Activated CD4-positive, alpha-beta memory T cell treated with anti-CD3 and anti-CD28 coated beads for 36 hours (primary cell): ENCODE measurements at regions not wholly inside any gene's neighbourhood (a gene's known extent, or its start where the extent isn't known, plus 50 kb on each side); places are given as distances from the start of the nearest gene placed in this dataset.
"Not testable (repeated sequence)": the region's sequence is repeated elsewhere in the genome, so short reads cannot be mapped to it uniquely, and the experiment has no call there.

Experiments used
- CTCF ChIA-PET: fragments of 350-600 bp; sonication (Branson Sonifier 250); formaldehyde crosslinking; loops from one replicate; lab custom pipeline; 2021; ENCODE audit warnings: antibody characterized with exemption, inconsistent platforms; lab: Charles Lee
- POLR2A ChIA-PET: fragments of 350-600 bp; sonication (Branson Sonifier 250); formaldehyde crosslinking; loops from one replicate; lab custom pipeline; 2021; ENCODE audit warnings: antibody characterized with exemption; lab: Charles Lee
- DNase-seq: peaks from one replicate; pipeline ENCODE4 v3.0.0-alpha.2; 2020
- H3K27ac Mint-ChIP-seq: one replicate; pipeline ENCODE4 v1.8.0; 2021; ENCODE audit warnings: mixed read lengths
- H3K27me3 Mint-ChIP-seq: one replicate; pipeline ENCODE4 v1.8.0; 2021; ENCODE audit warnings: mixed read lengths
- H3K36me3 Mint-ChIP-seq: one replicate; pipeline ENCODE4 v1.8.0; 2021; ENCODE audit warnings: mixed read lengths
- H3K4me1 Mint-ChIP-seq: one replicate; pipeline ENCODE4 v1.8.0; 2021; ENCODE audit warnings: low read depth, mixed read lengths
- H3K4me3 Mint-ChIP-seq: one replicate; pipeline ENCODE4 v1.8.0; 2021; ENCODE audit warnings: mild to moderate bottlenecking, mixed read lengths
- H3K9me3 Mint-ChIP-seq: one replicate; pipeline ENCODE4 v1.8.0; 2021; ENCODE audit warnings: mixed read lengths
- intact Hi-C: fragments of 100-400 bp; cut with micrococcal nuclease; formaldehyde crosslinking; loops from one replicate; pipeline ENCODE4 v1.15.1; 2023

DNA sequence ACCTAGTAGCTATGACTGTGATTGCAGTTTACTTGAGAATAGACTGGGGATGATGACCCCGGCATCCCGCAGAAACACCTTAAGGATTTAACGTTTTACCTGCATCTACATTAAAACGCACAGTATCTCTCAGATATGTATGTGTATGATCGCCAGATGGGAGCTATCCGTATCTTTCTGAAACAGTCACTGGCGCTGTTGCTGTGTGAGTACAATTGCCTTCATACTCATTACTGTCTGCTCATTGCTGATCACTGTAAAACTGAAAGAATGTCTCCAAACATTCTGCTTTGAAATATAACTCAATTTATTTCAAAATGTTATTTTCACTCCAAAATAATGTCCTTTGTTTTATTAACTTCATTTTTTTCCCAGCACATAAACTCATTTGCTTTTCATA, 388.9 kb upstream of the AKR1E2 start:
- peaks cover 4% of the 10 kb centered on the region for H3K9me3 Mint-ChIP-seq
- no peak overlapping the region for H3K4me3 Mint-ChIP-seq
- peaks cover 1% of the 10 kb centered on the region for H3K36me3 Mint-ChIP-seq
- CTCF ChIA-PET, result no interaction called here
- H3K27me3 Mint-ChIP-seq, result no peaks in the 10 kb centered on the region
- DNase-seq, result no peak
- intact Hi-C loops, result no loop called here
- POLR2A ChIA-PET, result no interaction called here
- no peak overlapping the region for H3K27ac Mint-ChIP-seq
- no peaks in the 10 kb centered on the region for H3K4me1 Mint-ChIP-seq

DNA sequence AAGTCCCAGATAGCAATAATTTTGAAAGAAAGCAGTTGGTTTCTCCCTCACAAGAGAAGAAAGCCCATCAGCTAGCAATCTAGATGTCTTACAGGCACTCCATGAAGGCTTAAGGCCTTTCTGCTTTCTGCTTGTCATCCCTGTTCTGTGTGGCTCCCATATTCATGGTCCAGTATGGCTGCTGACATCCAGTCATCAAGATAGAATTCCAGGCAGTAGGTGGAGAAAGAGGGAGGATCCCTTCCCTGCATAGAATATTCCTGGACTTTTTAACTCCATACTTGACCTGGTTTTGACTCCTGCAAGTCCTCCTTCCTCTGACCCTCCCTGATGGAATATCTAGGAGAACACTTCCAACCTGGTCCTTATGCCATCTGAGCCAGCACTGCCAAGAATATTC, 389.9 kb upstream of the AKR1E2 start:
- no peak overlapping the region for H3K27ac Mint-ChIP-seq
- POLR2A ChIA-PET, result no interaction called here

DNA sequence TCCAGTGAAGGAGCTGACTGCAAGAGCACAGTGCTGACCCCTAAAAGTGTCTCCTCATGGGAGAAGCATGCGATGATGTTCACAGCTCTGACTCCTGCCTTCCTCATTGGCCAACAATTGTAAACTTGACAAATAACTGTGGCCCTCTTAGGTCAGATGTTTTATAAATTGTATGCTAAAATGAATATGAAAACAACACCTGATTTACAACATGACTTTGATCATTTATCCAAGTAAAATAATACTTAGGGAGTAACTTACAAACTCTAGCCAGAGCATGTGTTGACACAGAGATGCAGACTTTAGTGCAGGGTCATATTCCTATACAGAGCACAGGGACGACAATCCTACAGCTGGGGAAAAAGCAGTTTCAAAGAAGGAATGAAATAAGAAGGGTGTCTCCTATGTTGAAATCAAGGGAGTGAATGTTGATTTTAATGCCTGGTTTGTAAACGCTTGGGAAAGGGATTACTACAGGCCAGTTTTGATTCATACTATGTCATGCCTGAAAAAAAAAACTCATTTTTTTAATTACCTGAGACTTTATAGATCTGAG, 391.4 kb upstream of the AKR1E2 start:
- Mint-ChIP-seq H3K9me3 (no peaks in the 10 kb centered on the region), H3K27me3 (no peaks in the 10 kb centered on the region), H3K4me3 (no peak overlapping the region), H3K4me1 (no peaks in the 10 kb centered on the region), H3K27ac (no peak overlapping the region), H3K36me3 (no peaks in the 10 kb centered on the region)
- CTCF ChIA-PET, result no interaction called here
- intact Hi-C loops, result no loop called here
- DNase-seq, result no peak
- POLR2A ChIA-PET, result no interaction called here

More for the DNA sequence above, 389.9 kb upstream of the AKR1E2 start:
- Mint-ChIP-seq H3K36me3 (no peaks in the 10 kb centered on the region), H3K4me3 (no peak overlapping the region), H3K27me3 (no peaks in the 10 kb centered on the region), H3K4me1 (no peaks in the 10 kb centered on the region), H3K9me3 (no peaks in the 10 kb centered on the region)
- DNase-seq, result no peak
- intact Hi-C loops, result no loop called here
- CTCF ChIA-PET, result no interaction called here

DNA sequence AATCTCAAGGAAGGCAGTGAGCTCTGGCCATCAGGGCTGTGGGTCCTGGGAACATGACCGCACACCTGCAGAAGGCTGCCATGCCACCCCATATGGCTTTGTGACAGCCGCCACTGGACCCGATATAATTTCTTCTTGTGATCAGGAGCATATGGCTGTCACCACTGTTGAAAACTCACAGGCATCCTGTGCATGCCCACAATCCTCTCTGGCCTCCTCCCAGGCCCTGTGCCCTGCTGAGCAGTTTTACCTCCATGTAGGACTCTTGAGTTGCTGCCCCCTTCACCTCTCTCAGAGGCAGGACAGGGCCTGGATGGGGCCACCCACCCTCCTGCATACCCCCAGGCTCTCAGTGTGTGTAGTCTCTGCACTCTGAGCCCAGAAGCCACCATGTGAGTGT, 391.9 kb upstream of the AKR1E2 start:
- no peak overlapping the region for H3K27ac Mint-ChIP-seq
- H3K36me3 Mint-ChIP-seq, result no peaks in the 10 kb centered on the region
- ChIA-PET CTCF (no interaction called here), POLR2A (no interaction called here)
- H3K4me1 Mint-ChIP-seq, result no peaks in the 10 kb centered on the region
- intact Hi-C loops, result no loop called here
- DNase-seq, result no peak
- no peaks in the 10 kb centered on the region for H3K27me3 Mint-ChIP-seq
- no peak overlapping the region for H3K4me3 Mint-ChIP-seq
- no peaks in the 10 kb centered on the region for H3K9me3 Mint-ChIP-seq

DNA sequence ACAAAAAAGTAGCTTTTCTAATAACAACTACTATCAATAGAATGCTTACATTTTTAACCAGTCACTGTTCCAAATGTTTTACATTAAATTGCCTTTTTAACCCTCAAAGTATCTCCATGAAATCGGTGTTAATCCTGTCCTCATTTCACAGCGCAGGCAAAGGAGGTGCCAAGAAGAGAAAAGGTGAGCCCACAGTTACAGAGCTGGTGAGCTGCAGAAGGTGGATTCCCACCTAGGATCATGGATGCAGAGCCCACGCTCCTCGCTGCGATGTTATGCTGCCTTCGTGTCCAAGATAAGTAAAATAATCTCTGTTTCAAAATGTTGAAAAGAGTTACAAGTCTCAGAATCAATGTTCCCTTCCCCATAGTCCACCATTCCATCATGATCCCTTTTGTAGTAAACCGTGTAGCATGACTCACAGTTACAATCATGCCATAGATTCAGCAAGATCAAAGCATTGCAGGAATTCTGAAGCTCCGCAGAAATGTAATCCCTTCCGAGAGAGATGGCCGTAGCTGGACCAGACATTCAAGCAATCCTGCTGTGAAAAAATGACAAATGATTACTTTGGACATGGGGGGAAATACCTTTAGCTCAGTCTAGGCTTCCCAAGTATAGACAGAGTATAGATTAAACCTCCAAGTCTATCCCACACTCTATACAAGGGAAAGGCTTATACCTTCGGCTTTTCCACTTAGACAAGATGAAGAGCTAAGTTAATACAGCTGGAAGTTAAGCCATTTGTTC, 394.7 kb upstream of the AKR1E2 start:
- Mint-ChIP-seq H3K9me3 (no peaks in the 10 kb centered on the region), H3K27ac (no peak overlapping the region), H3K27me3 (no peaks in the 10 kb centered on the region), H3K4me3 (no peak overlapping the region), H3K36me3 (no peaks in the 10 kb centered on the region), H3K4me1 (no peaks in the 10 kb centered on the region)
- intact Hi-C loops, result no loop called here
- DNase-seq, result no peak
- ChIA-PET CTCF (no interaction called here), POLR2A (no interaction called here)

DNA sequence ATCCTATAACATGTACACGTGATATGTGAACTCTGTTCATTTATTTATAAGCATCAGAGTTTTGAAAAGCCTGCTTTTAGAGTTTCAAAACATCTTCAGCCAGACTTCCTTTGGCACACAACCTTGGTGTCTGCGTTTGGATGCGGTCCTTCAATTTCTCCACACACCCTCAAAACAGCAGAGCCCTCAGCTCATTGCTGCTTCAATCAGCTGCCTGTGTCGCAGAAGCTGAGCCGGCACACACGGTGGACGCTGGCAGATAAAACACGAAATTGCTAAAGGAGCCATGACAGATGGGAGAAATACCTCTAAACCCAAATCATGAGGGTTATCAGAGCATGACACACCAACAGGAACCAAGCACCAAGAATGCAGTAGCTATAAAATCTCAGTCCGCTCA, 396.4 kb upstream of the AKR1E2 start:
- ChIA-PET POLR2A (no interaction called here), CTCF (no interaction called here)
- intact Hi-C loops, result no loop called here
- no peak overlapping the region for H3K27ac Mint-ChIP-seq
- H3K9me3 Mint-ChIP-seq, result peaks cover 4% of the 10 kb centered on the region
- H3K36me3 Mint-ChIP-seq, result no peaks in the 10 kb centered on the region
- H3K27me3 Mint-ChIP-seq, result no peaks in the 10 kb centered on the region
- H3K4me1 Mint-ChIP-seq, result no peaks in the 10 kb centered on the region
- H3K4me3 Mint-ChIP-seq, result no peak overlapping the region
- DNase-seq, result no peak

DNA sequence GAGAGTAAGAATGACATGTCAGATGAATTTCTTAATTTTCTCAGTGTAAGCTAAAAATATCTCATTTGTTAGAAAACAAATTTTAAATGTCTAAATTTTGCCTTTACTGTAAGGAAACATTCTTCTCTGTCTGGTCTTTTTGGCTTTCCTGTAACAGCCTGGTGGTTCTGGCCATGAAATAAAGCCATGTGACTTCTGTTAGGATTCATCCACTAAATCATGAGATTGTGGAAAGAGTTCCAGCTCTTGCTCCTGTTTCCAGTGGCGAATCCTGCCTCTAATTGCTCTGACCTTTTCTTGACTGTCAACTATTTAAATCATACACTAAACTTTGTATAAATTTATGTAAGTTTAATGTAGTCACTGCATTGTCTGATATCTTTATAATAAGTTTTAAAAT, 398.5 kb upstream of the AKR1E2 start:
- Mint-ChIP-seq H3K9me3 (peaks cover 4% of the 10 kb centered on the region), H3K4me1 (no peaks in the 10 kb centered on the region), H3K36me3 (no peaks in the 10 kb centered on the region), H3K4me3 (no peak overlapping the region), H3K27ac (no peak overlapping the region), H3K27me3 (no peaks in the 10 kb centered on the region)
- intact Hi-C loops, result no loop called here
- ChIA-PET CTCF (no interaction called here), POLR2A (no interaction called here)
- no peak for DNase-seq

DNA sequence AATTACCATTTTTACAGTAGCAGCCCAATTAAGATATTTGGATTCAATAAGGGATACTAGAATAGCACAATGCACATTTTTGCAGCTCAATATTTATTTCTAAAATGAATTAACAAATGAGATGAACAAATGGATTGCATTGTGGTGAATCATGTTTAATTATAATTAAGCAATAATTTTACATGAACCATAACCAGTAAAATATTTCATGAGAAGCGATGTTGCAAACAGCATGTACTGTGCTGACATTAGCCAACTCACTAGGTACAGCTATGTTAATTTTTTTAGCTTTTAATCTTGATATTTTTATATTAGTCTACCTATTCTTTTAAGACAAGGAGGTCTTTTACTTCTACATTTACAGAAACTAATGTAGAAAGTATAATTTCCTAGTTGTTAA, 399.1 kb upstream of the AKR1E2 start:
- POLR2A ChIA-PET, result no interaction called here
- no peaks in the 10 kb centered on the region for H3K36me3 Mint-ChIP-seq
- H3K27ac Mint-ChIP-seq, result no peak overlapping the region
- peaks cover 4% of the 10 kb centered on the region for H3K9me3 Mint-ChIP-seq
- no peak overlapping the region for H3K4me3 Mint-ChIP-seq
- no peak for DNase-seq
- CTCF ChIA-PET, result no interaction called here
- intact Hi-C loops, result no loop called here
- H3K4me1 Mint-ChIP-seq, result no peaks in the 10 kb centered on the region
- H3K27me3 Mint-ChIP-seq, result no peaks in the 10 kb centered on the region

DNA sequence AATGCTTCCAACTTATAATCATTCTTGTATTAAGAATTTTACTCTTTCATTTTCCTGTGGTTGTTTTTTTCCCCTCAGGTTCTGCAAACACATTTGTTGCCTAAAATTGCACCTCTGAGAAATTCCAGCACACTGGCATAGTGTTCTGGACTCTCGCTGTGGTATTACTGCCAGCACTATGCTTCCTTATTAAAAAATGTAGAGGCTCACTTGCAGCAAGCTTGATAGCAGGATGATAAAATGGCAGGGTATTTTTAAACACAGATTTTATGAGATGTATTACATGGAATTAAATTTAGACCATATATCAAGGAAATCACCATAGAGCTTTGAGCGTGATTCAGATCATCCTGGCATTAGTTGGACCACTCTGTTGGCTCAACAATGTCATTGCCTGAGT, 416.7 kb upstream of the AKR1E2 start:
- Mint-ChIP-seq H3K27ac (no peak overlapping the region), H3K4me3 (no peak overlapping the region), H3K27me3 (no peaks in the 10 kb centered on the region), H3K9me3 (no peaks in the 10 kb centered on the region), H3K36me3 (no peaks in the 10 kb centered on the region), H3K4me1 (peaks cover 19% of the 10 kb centered on the region)
- POLR2A ChIA-PET, result no interaction called here
- intact Hi-C loops, result no loop called here
- DNase-seq, result no peak
- CTCF ChIA-PET, result no interaction called here

DNA sequence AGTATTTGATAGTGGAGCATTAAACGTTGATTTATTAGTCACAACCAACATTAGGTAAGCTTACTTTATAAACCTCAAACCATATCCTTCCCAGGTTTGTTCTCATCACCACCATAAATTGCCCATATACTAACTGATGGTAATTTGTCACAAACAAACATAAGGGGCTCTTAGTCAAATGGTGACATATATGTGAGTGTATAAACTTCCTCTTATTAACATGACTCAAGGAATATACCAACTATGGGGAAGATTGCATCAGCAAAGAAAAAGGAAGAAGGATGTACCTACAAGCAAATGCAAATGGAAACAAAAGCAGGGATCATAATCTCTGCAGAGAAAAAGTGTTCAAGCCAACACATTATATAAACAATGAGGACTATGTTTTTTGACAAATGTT, 418.2 kb upstream of the AKR1E2 start:
- peaks cover 19% of the 10 kb centered on the region for H3K4me1 Mint-ChIP-seq
- H3K9me3 Mint-ChIP-seq, result no peaks in the 10 kb centered on the region
- CTCF ChIA-PET, result no interaction called here
- POLR2A ChIA-PET, result no interaction called here
- H3K4me3 Mint-ChIP-seq, result no peak overlapping the region
- intact Hi-C loops, result no loop called here
- H3K36me3 Mint-ChIP-seq, result no peaks in the 10 kb centered on the region
- no peak for DNase-seq
- no peaks in the 10 kb centered on the region for H3K27me3 Mint-ChIP-seq
- no peak overlapping the region for H3K27ac Mint-ChIP-seq

DNA sequence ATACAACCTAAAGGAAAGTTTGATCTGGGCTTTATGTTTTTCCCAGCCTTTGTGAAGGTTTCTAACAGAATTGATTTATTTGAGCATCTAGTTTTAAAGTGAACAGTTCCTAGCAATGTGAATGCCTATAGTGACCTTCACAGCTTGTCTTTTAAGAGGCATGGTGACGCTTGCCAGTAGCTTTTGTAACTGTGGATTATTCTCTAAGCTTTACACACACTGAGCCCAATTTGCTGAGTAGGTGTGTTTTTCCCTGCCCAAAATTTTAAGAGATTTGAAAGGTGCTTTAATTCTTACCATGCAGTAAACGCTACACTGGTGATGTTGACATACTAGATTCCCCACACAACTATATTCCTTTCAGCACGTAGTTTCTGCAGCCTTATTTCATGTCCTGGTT, 420.2 kb upstream of the AKR1E2 start:
- H3K4me1 Mint-ChIP-seq, result peaks cover 19% of the 10 kb centered on the region
- H3K27ac Mint-ChIP-seq, result no peak overlapping the region
- no peaks in the 10 kb centered on the region for H3K36me3 Mint-ChIP-seq
- H3K27me3 Mint-ChIP-seq, result no peaks in the 10 kb centered on the region
- CTCF ChIA-PET, result no interaction called here
- intact Hi-C loops, result no loop called here
- no peaks in the 10 kb centered on the region for H3K9me3 Mint-ChIP-seq
- DNase-seq, result no peak
- POLR2A ChIA-PET, result no interaction called here
- no peak overlapping the region for H3K4me3 Mint-ChIP-seq

DNA sequence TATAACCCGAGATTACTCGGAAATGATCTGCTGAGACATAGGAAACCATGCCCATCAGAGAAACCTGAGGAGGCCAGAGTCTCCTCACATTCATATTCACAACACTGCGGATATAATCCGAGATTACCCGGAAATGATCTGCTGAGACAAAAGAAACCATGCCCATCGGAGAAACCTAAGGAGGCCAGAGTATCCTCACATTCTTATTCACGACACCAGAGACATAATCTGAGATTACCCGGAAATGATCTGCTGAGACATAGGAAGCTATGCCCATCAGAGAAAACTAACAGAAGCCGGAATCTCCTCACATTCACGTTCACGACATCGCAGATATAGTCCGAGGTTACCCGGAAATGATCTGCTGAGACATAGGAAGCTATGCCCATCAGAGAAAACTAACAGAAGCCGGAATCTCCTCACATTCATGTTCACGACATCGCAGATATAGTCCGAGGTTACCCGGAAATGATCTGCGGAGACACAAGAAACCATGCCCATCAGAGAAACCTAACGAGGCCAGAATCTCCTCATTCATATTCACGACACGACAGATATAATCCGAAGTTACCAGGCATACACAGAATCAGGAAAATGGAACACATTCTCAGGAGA, 422.3 kb upstream of the AKR1E2 start:
- no peaks in the 10 kb centered on the region for H3K9me3 Mint-ChIP-seq
- no peaks in the 10 kb centered on the region for H3K27me3 Mint-ChIP-seq
- H3K36me3 Mint-ChIP-seq, result no peaks in the 10 kb centered on the region
- intact Hi-C loops, result no loop called here
- ChIA-PET CTCF (no interaction called here), POLR2A (no interaction called here)
- no peak overlapping the region for H3K4me3 Mint-ChIP-seq
- no peak for DNase-seq
- no peak overlapping the region for H3K27ac Mint-ChIP-seq
- H3K4me1 Mint-ChIP-seq, result peaks cover 16% of the 10 kb centered on the region

DNA sequence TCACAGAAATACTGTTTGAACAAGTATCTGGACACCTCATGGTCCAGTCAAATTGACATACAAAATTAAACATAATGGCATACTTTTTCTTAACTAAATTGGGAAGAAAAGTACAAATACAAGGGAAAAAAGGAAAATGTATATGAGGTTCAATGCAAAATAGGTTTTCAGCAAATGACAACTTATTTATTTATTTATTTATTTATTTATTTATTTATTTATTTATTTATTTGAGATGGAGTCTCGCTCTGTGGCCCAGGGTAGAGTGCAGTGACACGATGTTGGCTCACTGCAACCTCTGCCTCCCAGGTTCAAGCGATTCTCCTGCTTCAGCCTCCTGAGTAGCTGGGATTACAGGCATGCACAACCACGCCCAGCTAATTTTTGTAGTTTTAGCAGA, 424.9 kb upstream of the AKR1E2 start:
- H3K27ac Mint-ChIP-seq, H3K27me3 Mint-ChIP-seq, H3K9me3 Mint-ChIP-seq, H3K4me1 Mint-ChIP-seq, H3K4me3 Mint-ChIP-seq, POLR2A ChIA-PET, CTCF ChIA-PET, DNase-seq, H3K36me3 Mint-ChIP-seq, intact Hi-C loops: not testable (repeated sequence)
